DMS53 treated with DMSO at 0.1 percent for 48 hours (cell line): ENCODE measurements at regions not wholly inside any gene's neighbourhood (a gene's known extent, or its start where the extent isn't known, plus 50 kb on each side); places are given as distances from the start of the nearest gene placed in this dataset.

Experiments
- DNase-seq: peaks from one replicate; lab custom pipeline; 2025; ENCODE audit not compliant: unreplicated experiment; lab: John Stamatoyannopoulos, UW

- peak; percentile 41 for DNase-seq
Measured at GRCh38 chr2:6557737-6558136, 308.0 kb downstream of the CMPK2 start.

- DNase-seq = peak; percentile 14
Measured at GRCh38 chr2:6562771-6563170, 302.9 kb downstream of the CMPK2 start.

GRCh38 chr2:6564326-6564725 is 301.4 kb downstream of the CMPK2 start:
- no peak for DNase-seq

GRCh38 chr2:6574121-6574520 is 291.6 kb downstream of the CMPK2 start:
- DNase-seq = no peak

- no peak for DNase-seq
Measured at GRCh38 chr2:6576302-6576701, 289.4 kb downstream of the CMPK2 start.

GRCh38 chr2:6577960-6578359 is 287.7 kb downstream of the CMPK2 start:
- no peak for DNase-seq

- no peak for DNase-seq
Measured at GRCh38 chr2:6578416-6578815, 287.3 kb downstream of the CMPK2 start.

- no peak for DNase-seq
Measured at GRCh38 chr2:6579281-6579680, 286.4 kb downstream of the CMPK2 start.

- DNase-seq = peak; percentile 43
Measured at GRCh38 chr2:6580982-6581381, 284.7 kb downstream of the CMPK2 start.

- DNase-seq = no peak
Measured at GRCh38 chr2:6589150-6589549, 276.6 kb downstream of the CMPK2 start.

- no peak for DNase-seq
Measured at GRCh38 chr2:6590442-6590841, 275.3 kb downstream of the CMPK2 start.

- DNase-seq = no peak
Measured at GRCh38 chr2:6602471-6602870, 263.2 kb downstream of the CMPK2 start.

- no peak for DNase-seq
Measured at GRCh38 chr2:6605836-6606505, 259.7 kb downstream of the CMPK2 start.

- no peak for DNase-seq
Measured at GRCh38 chr2:6617794-6618193, 247.9 kb downstream of the CMPK2 start.

- DNase-seq = no peak
Measured at GRCh38 chr2:6618201-6618600, 247.5 kb downstream of the CMPK2 start.

- DNase-seq = no peak
Measured at GRCh38 chr2:6623746-6624145, 242.0 kb downstream of the CMPK2 start.

GRCh38 chr2:6626401-6627012 is 239.2 kb downstream of the CMPK2 start:
- DNase-seq = no peak

GRCh38 chr2:6627316-6627715 is 238.4 kb downstream of the CMPK2 start:
- DNase-seq = no peak

- DNase-seq = no peak
Measured at GRCh38 chr2:6630209-6630608, 235.5 kb downstream of the CMPK2 start.

GRCh38 chr2:6635296-6635695 is 230.4 kb downstream of the CMPK2 start:
- no peak for DNase-seq

- no peak for DNase-seq
Measured at GRCh38 chr2:6637330-6637729, 228.4 kb downstream of the CMPK2 start.

- DNase-seq = no peak
Measured at GRCh38 chr2:6639929-6640620, 225.6 kb downstream of the CMPK2 start.
